Activated T-helper 9 cell treated with anti-CD3 and anti-CD28 coated beads, Interleukin-2, amount 50 U/mL, for 16 hours (primary cell): ENCODE measurements at regions not wholly inside any gene's neighbourhood (a gene's known extent, or its start where the extent isn't known, plus 50 kb on each side); places are given as distances from the start of the nearest gene placed in this dataset.

Experiments
- DNase-seq: peaks from one replicate; pipeline ENCODE4 v3.0.0-alpha.2; 2020; ENCODE audit warnings: low read depth

GRCh38 chr2:43107679-43108078 is 118.7 kb downstream of the ZFP36L2 start:
- no peak for DNase-seq

GRCh38 chr2:43106559-43107527 is 119.6 kb downstream of the ZFP36L2 start:
- no peak for DNase-seq

- DNase-seq = no peak
Observed at GRCh38 chr2:43105586-43106558, 120.5 kb downstream of the ZFP36L2 start.

GRCh38 chr2:43104763-43105162 is 121.6 kb downstream of the ZFP36L2 start:
- no peak for DNase-seq

- no peak for DNase-seq
Observed at GRCh38 chr2:43104106-43104505, 122.3 kb downstream of the ZFP36L2 start.

GRCh38 chr2:43103093-43103404 is 123.4 kb downstream of the ZFP36L2 start:
- no peak for DNase-seq

- DNase-seq = no peak
Observed at GRCh38 chr2:43102366-43103092, 123.9 kb downstream of the ZFP36L2 start.

GRCh38 chr2:43101751-43102150 is 124.7 kb downstream of the ZFP36L2 start:
- DNase-seq = no peak

GRCh38 chr2:43100883-43101662 is 125.3 kb downstream of the ZFP36L2 start:
- no peak for DNase-seq

- DNase-seq = no peak
Observed at GRCh38 chr2:43100362-43100882, 126.0 kb downstream of the ZFP36L2 start.

- no peak for DNase-seq
Observed at GRCh38 chr2:43099797-43100196, 126.6 kb downstream of the ZFP36L2 start.

GRCh38 chr2:43098539-43098938 is 127.9 kb downstream of the ZFP36L2 start:
- DNase-seq = no peak

- no peak for DNase-seq
Observed at GRCh38 chr2:43097644-43098408, 128.6 kb downstream of the ZFP36L2 start.

GRCh38 chr2:43095533-43096295 is 130.7 kb downstream of the ZFP36L2 start:
- DNase-seq = no peak

- DNase-seq = no peak
Observed at GRCh38 chr2:43092520-43093179, 133.8 kb downstream of the ZFP36L2 start.

GRCh38 chr2:43090317-43090716 is 136.1 kb downstream of the ZFP36L2 start:
- no peak for DNase-seq

- no peak for DNase-seq
Observed at GRCh38 chr2:43088143-43089073, 138.0 kb downstream of the ZFP36L2 start.

- no peak for DNase-seq
Observed at GRCh38 chr2:43087413-43087812, 139.0 kb downstream of the ZFP36L2 start.
